Posterior vena cava (tissue), 2 donors: ENCODE measurements at regions not wholly inside any gene's neighbourhood (a gene's known extent, or its start where the extent isn't known, plus 50 kb on each side); places are given as distances from the start of the nearest gene placed in this dataset.

Source experiments
- DNase-seq: peaks from one replicate; pipeline ENCODE4 v3.0.0-alpha.2; 2020; ENCODE audit warnings: low spot score
- intact Hi-C, 2 donors: fragments of 100-400 bp; cut with DNase I; formaldehyde crosslinking; loops; one replicate each; pipeline versions ENCODE4 v1.14.1 to v1.14.2; 2022 to 2023
- donor health status: DM: yes; HTN: yes; CAD: no.
- donor health status: DM: yes; HTN: yes; CAD: no.

DNA sequence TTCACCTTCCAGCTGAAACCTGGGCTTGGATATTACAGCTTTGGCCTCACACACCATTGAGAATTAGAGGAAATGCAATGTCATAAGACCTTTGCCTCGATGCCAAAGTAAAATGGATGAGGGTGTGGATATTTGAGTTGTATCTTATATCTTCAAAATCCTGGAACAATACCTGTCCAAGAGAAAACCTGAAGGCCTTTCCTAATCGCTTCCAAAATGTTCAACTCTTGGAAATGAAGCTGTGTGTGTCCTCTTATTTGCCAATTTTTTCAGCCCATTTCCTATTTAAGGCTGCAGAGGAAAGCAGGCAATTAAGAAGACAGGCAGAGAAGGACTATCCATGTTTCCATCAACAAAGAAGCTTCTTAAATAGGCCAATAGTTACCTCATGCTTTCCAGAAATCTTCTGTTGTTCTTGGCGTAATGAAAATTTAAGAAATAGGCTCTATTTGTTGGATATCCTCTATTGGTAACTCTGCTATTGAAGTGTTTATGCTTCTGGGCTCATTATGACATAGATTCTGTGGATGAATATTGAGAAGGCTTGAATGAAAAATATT, 99.5 kb upstream of the ZBTB20 start:
- intact Hi-C loops = no loop called here
- no peak for DNase-seq

DNA sequence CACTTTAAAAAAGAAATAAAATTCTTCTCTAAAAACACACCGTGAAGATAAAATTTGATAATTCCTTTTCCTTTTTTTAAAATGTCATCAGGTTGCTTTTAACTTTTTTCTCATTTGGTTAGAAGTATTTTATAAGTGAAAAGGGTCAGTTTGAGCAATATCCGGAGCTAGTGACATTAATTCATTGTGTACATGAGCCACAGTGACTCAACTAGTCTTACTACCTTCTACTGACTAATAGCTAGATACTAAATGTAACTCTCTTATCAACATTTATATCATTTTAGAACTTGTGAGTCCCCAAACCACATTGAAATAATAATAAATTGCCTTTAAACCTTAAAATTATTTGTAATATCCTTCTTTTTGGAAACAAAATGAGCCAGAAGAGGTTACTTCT, 101.2 kb upstream of the ZBTB20 start:
- DNase-seq = no peak
- intact Hi-C loops = no loop called here

DNA sequence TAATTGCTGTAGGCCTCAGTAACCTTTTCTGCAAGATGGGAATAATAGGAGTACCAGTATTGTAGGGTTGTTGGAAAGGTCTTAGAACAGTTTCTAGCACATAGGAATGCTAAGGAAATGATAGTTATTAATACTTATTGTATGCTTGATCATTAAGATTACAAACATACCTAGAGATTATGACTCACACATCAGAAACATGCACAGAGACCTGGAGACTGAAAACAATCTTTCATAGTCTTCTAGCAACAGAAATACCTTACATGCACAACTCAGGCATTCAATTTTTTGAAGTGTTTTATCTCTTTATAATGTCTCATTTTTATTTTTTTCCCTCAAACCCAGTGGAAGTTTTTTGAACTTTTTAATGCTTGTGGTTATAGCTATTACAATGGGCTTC, 104.4 kb upstream of the ZBTB20 start:
- DNase-seq = no peak
- intact Hi-C loops = loop anchor here in 1 of 2 donors (5.0 kb wide), 1 partner anchor 1274 kb away; no protein-coding TSS in a partner anchor

DNA sequence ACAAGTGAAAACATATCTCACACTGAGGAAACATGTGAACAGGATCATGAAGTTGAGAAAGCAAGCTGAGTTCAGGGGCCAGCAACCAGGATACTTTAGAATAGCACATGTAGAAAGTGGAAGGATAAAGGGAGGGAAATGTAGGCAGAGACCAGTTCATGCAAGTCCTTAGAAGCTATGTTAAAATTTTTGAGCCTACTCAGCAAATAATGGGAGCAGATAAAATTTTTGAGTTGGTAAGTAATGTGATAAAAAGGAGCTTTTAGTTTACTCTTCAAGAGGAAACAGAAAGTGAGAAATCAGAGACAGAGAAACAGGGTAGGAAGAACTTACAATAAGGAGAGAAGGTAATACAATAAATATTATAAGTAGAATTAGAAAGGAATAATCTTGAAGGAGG, 105.6 kb upstream of the ZBTB20 start:
- no peak for DNase-seq
- intact Hi-C loops = loop anchor here in 1 of 2 donors (5.0 kb wide), 1 partner anchor 1275 kb away; no protein-coding TSS in a partner anchor

DNA sequence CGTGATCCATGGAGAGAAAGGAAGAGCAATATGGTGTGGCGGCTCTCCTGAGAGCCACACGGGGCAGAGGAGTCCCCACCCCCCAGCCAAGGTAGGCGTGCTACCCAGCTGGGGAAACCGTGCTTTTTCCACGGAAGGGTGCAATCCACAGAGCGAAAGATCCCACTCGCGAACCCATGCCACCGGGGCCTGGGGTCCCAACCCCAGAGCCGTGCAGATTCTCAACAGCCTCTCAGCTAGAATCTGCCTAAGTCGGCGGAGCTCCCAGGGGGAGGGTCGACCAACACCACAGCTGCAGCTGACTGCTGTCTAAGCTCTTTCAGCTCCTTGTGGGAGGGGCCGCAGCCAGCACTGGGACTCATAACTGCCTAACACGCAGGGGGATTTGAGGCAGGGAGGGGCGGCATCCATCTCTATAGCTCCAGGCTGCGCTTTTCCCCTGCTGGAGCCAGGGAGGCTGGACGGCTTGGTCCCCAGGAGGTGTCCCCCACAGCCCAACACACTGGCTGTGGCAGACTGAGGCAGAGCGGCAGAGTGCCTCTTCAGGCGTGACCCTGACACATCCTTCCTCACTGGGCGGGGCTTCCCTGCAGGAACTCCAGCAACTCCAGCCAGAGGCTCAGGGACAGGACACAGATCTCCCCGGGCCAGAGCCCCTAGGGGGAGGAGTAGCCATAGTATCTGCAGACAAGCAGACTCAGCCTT, 107.6 kb upstream of the ZBTB20 start:
- DNase-seq = peak; percentile 68
- intact Hi-C loops = loop anchor here in 1 of 2 donors (5.0 kb wide), 1 partner anchor 1277 kb away; no protein-coding TSS in a partner anchor

DNA sequence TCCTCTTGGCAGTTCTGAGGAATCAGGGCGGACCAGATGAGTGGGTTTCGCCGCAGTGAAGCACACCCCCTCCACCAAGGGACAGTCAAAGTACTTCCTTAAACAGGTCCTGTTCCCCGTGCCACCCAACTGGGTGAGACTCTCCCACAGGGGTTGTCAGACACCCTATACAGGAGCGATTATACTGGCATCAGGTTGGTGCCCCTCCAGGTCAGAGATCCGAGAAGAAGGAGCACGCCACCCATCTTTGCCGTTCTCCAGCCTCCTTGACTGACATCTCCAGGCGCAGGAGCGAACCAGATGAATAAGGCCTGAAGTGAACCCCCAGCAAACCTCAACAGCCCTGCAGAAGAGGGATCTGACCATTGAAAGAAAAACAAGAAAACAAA, 108.1 kb upstream of the ZBTB20 start:
- intact Hi-C loops = no loop called here
- DNase-seq = no peak

DNA sequence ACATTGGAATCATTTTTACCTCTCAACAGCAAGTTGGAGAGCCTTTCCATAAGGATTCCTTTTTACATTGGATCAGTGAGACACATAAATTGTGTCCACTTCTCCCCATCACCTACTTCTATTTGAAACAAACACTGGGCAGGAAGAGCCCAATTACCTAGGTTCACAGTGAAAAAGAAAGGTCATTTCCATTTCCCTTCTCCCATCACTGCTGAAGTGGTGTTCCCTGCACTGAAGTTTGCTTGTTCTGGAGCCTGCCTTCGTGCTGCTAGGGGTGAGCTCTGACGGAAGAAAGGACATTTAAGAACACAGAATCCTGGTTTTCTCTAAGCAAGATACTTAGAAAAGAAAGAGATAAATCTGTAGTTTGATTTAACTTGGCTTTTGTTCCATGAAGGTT, 123.8 kb upstream of the ZBTB20 start:
- no peak for DNase-seq
- intact Hi-C loops = no loop called here

DNA sequence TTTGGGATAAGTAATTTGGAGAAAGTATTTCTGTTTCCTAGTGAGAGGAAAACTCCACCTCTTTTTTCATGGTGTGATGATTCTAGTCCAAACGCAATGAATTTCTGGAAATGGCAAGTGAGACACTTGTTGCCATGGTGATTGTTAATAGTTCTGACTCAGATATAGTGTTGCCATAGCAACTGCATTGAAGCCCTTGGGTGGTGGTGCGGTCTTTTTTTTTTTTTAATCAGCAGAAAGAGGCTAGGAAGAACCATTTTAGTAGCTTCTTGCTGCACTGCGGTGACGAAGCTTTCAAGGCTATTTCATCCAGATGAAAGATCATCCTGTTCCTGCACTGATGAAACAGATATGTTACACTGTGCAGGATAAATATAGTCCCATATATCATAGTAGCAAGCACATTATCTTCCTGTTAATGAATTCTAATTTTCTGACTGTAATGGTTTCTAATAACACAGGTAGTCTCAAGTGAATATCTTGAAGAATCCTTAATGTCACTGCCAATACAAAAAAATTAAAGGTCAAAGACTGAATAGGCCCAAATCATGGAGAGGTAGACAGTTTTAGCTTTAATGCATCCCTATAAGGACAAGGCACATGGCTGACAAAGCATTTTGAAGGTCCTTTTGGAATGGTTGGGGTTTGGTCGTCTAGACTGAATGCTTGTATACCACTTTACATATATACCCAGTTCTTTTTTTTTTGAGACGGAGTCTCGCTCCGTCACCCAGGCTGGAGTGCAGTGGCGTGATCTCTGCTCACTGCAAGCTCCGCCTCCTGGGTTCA, 125.1 kb upstream of the ZBTB20 start:
- intact Hi-C loops = no loop called here
- DNase-seq = no peak

DNA sequence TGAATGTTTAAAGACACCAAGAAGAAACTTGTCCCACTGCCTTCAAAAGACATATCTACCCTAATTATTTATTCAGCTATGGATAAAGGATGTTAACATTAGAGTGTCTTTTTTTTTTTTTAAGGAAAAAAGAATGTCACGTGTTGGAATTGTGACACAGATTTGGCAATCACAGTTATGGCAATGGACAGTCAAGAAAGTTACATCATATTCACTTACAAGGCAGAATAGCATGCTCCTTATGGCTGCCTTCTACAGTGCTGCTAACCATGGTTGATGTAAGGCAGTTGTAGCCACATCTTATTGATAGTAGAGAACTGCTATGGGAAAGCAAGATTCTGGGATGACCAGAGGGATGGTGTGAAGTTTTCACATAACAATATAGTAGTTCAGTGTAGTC, 128.8 kb upstream of the ZBTB20 start:
- intact Hi-C loops = no loop called here
- no peak for DNase-seq

DNA sequence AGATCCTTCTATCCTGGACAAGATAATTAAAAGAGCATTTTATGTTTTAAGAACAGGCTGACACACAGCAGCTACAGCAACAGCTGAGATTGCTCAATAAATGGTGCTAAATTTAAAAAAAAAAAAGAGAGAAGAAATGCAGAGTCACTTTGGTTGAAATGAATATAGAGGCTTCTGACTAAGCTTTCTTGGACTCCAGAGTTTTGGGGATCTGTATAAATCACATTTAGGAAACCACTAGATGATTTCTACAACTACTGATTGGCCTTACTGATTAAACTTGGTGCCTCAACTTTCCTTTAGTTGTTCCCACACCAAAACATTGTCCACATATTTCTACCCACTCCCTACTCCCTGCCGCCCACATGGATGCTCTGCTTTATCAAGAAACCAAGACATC, 132.9 kb upstream of the ZBTB20 start:
- no peak for DNase-seq
- intact Hi-C loops = no loop called here

DNA sequence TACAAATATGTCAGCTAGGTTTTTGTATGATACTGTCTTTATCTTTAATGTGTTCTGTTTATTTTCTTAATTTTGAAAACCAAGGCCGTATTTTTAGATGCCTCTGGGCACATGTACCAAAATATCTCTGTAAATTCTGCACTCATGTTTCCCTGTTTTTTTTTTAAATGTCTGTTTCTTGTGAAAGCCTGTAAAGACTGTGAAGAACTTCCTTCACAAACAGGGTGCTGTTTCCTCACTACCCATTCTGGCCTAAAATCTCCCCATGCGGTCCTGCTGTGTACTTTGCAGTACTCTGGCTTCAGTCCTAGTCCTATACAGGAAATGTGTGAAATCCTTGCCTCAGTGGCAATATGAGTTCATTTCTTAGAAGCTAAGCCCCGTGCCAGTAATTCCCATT, 133.4 kb upstream of the ZBTB20 start:
- intact Hi-C loops = no loop called here

DNA sequence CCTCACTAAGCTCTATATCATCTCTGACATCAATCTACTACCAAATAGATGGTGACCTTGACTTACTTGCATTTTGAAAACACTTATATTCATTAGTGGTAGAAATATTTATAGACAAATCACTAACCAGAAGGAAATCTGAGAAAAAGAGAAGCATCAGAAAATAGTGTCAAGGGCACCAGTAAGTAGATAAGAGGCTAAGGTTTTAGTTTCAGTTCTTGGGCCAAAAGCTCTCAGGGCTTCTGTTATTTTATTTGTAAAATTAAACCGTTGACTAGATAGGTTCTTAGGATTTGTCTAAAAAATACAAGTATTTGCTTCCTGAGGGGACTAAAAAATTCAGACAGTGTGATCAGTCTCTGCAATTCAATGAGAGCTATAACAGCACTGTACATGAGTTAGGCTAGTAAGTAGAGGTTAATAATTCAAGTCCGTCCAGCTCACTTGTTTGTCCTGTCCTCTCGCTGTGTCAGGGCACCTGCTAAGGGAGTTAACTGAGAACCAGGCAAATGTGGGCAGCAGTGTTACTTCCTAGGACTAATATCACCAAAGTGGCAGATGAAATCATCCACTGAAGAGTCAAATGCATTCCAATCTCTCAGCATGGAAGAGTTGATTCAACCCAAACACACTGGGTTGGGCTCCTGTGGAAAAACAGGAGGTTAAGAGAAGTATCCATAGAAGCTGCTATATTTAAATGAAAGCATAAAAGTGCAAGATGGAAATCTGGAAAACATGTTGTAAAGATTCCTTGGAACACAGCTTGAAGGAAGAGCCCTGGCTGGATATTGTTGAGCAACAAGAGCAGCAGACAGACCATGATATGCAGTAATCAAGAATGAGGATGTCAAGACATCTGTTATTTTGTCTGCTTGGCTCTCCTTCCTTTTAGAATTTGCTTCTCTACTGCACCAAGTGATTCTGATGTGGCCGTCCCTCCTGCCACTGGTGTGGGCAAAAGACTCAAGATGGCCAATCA, 134.9 kb upstream of the ZBTB20 start:
- DNase-seq = no peak
- intact Hi-C loops = no loop called here

More for the DNA sequence above, 133.4 kb upstream of the ZBTB20 start:
- no peak for DNase-seq

DNA sequence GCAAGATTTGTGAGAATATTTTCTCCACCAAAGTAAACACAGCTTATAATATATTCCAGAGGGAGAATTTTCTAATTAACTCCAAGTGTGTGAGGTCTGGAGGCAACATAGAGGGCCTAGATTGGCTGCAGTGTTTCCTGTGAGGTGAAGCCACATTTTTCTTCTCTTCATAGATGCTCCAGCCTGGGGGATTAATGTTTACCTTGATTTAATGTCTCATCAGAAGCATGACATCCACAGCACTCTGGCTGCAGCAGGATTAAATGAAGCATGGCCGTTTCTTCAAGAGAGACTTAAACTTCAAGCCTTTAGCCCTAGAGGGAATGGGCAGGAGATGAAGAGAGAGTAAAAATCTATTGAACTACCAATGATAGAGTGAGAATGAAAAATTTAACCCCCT, 137.9 kb upstream of the ZBTB20 start:
- intact Hi-C loops = no loop called here
- no peak for DNase-seq

DNA sequence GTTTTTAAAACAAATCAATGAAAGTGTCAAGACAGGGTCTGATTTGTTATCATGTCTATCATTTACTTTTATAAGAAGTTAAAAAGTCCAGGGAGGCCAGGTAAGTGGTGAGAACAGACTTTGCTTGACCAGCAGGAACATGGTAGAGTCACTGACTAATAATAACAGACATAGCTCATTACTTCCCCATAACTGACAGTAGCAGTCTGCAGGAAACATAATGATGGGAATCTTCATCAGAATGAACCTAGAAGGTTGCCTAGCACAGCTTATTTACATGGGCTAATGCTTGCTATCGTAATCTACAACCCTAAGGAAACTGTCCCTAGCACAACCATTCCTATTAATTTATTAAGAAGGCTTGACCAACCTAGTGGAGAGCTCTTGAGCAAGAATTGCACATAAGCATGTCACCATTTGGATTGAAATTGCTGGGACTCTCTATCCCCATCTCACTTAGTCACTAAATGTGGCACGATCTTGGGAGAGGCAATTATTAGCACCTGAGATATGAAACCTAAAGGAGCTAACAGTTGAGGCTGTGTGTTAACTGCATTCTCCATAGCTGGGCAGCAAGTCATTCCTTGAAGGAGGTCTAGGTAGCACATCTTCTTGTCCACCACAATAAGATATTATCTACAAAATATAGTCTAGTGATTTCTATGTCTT, 139.6 kb upstream of the ZBTB20 start:
- no peak for DNase-seq
- intact Hi-C loops = no loop called here

DNA sequence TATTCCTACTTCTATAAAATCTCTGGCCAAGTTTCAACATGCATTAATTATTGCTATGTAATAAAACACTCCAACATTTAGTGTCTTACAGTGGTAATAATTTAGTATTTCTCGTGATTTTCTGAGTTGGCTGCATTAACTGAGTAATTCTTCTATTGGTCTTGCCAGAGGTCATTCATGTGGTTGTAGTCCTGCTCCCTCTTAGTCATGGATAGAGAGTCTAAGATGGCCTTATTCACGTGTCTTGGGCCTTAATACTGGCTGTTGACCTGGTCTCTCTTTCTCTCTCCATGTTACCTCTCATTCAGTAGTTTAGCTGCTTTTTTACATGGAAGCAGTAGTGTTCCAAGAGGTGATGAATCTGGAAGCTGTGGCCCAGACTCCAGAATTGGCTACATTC, 140.1 kb upstream of the ZBTB20 start:
- intact Hi-C loops = no loop called here
- no peak for DNase-seq

DNA sequence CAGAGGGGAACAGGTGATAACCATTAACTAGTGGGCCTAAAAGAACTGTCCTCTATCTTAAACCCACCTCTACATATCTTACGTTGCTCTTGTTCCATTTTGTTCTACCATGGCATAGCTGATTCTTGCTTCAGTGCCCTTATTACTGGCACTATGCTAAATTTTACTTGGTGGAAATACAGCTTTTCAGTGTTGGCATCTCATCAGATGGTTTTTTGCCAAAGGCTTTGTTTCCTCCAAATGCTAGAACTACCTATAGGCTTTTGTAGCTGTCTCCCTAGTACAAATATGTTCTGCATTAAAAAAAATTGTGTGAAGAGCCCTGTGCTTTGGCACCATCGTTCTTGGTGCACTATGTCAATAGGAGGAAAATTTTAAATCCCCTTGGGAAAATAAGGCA, 145.0 kb upstream of the ZBTB20 start:
- DNase-seq = no peak
- intact Hi-C loops = no loop called here

DNA sequence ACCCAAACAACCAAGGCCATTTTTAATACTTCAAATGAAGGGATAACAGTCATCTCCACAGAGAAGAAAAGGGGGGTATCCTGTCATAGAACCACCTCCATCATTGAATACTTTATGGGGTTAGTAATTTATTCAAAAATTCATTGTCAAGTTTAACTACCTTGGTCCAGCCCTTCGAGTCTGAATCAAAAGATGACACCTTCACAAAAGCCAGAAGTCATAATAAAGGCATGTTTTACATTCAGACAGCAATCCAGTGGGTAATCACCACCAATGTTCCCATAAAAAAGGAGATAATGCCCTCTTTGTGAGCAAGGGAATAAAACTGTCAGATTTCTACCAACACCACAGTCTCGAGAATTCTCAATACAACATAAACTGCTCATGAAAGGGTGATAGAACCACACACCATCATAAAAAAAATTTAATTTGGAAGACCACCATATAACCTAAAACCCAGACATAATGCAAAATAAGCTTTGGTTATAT, 145.6 kb upstream of the ZBTB20 start:
- intact Hi-C loops = no loop called here
- DNase-seq = no peak

DNA sequence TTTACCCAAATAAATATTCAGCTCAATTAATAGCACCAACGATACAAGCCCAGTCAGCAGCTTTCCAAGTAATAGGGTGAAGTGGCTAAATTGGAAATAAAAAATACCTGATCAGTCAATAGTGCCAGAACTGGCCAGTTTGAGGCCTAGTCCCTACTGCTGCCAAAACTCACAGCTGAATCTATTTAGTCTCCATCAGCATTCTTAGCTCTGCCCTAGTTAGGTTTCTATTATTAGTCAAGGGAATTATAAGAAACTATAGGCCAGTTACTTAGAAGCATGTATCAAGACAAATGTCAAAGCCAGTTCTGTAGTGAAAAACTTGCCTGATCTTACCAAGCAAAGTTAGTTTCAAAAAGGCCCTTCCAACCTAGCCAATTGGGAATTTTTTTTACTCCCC, 146.2 kb upstream of the ZBTB20 start:
- no peak for DNase-seq
- intact Hi-C loops = no loop called here

DNA sequence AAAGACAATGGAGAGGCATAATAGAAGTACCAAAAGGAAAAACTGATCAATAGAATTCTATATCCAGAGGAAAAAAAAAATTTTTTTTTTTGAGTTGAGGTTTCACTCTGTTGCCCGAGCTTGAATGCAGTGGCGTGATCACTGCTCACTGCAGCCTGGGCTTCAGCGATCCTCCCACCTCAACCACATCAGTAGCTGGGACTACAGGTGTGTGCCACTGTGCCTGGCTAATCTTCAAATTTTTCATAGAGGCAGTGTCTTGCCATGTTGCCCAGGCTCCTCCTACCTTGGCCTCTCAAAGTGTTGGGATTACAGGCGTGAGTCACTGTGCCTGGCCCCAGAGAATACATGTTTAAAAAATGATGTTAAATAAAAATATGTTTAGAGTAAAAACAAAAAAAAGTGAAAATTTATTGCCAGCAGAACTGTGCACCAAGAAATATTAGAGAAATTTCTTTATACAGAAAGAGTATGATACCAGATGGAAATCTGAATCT, 154.3 kb upstream of the ZBTB20 start:
- intact Hi-C loops = no loop called here

More for the DNA sequence above, 154.3 kb upstream of the ZBTB20 start:
- DNase-seq = no peak
